HG03280 (cell line): ENCODE measurements at regions not wholly inside any gene's neighbourhood (a gene's known extent, or its start where the extent isn't known, plus 50 kb on each side); places are given as distances from the start of the nearest gene placed in this dataset.

Source experiments
- ATAC-seq: cut with Tn5 transposase; IDR thresholded peaks from one replicate; pipeline ENCODE4 v1.9.1; 2021; ENCODE audit warnings: mild to moderate bottlenecking, moderate library complexity; ENCODE audit not compliant: unreplicated experiment

DNA sequence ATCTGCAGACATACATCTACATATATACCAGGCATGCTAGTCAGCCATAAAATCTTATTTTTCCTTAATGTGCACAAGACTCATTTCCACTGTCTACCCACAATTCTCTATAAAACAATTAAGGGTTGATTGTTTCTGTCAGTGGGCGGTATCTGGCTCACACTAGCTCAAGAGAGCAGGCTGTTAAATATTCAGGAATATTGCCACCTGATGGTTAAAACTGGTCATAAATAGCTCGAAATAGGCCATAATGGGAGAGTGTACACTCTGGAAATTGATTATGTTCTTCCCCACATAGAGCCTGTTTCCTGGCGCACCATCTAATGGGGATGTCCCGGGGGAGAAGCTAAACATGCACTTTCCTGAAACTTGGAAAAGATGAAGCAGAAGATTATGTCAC is 620.6 kb upstream of the ANKRD30A start:
- no peak for ATAC-seq

DNA sequence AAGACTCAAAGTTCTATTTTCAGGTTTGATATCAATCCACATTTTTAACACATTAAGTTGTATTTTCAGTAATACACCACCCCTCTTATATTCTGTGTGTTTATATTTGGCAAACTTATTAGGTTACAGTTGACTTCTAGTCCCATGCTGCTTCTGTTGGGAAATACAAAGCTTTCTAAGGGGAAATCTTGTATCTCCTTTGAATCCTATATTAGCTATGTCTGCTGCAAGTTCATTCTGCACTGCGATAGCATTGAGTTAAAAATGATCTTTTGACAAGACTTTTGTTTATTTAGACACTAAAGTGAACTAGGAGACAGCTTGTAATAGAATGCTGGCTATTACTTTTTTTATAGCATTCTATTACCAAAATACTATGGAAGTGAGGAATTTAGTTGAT is 625.1 kb upstream of the ANKRD30A start:
- ATAC-seq: no peak

DNA sequence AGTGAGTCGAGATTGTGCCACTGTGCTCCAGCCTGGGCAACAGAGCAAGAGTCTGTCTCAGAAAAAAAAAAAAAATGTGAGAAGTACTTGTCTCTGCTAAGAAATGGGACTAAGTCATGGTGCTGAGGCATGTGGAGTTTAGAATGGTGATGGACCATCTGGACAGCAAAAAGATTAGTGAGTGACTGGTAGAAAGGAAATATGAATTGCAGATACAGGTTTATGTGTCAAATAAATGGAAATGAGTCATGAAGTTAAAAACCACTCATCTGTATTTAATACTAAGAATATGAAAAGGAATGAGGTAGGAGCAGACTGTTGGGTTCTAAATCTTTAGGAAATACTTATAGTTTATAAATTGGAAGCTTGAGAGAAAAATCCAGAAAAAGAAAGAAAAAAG is 625.7 kb upstream of the ANKRD30A start:
- no peak for ATAC-seq

DNA sequence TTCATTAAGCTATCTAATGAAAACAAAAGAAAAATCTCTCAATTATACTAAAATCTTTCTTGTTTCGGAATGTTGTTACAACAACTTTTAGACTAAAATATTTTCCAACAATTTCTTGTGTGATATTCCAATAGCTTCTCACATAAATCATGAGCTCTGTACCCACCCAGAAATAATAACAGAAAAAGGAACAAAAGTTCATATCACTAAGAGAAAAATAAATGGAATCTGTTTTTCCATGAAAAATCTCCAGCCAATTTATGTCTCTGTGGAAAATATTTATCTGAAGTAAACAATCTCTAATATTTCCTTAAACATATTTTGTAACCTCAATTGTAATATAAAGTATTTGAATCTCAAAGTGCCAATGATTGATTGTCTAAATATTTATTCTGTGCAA is 628.6 kb upstream of the ANKRD30A start:
- ATAC-seq: no peak

DNA sequence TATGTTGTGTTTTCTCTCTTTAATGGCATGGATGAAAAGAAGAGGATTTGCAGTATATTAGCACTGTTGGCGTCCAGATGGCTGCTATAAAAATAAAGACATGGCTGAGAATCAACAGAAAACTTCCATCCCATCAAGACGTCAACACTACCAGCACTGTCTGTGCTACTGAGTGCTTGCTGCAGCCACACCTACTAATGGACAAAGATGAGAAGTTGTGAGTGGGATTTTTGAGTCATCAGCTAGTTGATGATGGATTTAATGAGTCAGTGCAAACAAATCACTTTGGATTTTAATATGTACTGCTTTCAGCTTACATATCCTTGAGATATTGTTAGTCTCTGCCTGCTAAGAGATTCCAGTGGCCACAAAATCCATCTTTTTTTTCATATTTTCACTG is 631.0 kb upstream of the ANKRD30A start:
- ATAC-seq: no peak

DNA sequence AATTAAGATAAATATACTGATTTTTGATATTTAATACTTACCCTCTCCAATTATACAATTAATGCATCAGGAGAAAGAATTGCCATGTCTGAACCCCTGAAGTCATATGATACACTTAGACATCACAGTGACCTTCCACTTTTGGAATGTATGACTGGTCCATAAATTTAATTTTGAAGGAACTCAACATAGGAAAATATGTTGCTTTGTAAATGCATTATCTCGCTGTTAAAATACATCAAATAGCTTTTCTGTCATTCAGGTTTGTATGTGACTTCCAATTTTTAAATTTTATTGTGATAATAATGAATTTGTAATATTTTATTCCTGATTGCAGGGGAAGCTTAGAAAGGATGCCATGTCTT is 631.9 kb upstream of the ANKRD30A start:
- ATAC-seq: no peak

DNA sequence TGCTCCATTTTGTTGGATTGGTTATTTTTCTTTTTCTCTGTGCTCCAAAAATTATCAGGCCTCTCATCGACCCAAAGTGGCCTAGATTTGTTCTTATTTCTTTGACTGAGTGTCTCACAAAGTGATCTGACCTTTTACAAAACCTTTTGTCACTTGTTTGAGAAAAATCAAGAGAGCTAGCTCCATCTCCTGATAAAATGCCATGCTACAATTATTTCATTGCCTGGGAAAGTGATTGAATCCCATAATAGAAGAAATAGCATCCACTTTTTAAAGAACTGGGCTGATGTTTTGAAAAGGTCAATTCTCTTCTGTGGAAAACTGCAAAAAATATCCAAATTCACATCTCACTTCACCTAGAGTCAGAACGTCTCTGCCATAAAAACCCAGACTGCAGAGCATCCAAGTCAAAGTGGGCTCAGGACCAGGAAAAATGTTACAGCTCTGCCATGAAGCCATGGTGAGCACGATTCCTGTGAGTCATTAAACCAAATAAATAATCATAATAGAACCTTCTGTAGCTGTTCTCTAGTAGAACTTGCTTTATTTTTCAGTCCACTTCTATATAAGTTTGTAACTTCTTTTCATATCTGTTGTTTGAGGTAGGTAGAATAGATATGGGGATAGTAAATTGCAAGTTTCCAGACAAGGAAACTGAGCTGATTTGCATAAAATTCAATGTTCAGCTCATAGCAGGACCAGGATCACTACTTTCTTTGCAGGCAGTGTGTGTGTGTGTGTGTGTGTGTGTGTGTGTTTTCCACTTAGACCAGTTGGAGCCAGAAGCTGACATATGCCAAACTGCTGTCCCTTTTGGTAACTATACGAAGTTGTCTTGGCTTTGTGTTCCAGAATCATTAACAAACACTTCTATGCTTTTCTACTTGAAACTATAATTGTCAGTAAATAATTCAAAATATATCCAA is 632.5 kb upstream of the ANKRD30A start:
- no peak for ATAC-seq

DNA sequence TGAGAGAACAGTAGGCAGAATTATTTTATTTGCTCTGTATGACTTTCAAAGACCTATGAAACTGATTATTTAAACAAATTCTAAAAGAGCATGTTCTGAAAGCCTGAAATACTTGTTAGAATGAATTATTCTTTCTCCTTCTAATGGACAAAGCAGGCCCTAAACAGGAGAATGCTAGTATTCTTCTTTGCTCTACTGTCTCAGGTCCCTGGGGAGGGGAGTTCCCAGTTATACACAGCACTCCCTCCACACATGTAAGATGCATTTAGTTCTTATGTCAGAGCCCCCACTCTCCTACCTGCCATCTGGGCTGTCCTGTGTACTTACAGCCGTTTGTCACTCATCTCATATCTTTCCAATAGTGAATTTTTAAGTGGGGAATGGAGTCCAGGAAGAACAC is 633.5 kb upstream of the ANKRD30A start:
- ATAC-seq: no peak

DNA sequence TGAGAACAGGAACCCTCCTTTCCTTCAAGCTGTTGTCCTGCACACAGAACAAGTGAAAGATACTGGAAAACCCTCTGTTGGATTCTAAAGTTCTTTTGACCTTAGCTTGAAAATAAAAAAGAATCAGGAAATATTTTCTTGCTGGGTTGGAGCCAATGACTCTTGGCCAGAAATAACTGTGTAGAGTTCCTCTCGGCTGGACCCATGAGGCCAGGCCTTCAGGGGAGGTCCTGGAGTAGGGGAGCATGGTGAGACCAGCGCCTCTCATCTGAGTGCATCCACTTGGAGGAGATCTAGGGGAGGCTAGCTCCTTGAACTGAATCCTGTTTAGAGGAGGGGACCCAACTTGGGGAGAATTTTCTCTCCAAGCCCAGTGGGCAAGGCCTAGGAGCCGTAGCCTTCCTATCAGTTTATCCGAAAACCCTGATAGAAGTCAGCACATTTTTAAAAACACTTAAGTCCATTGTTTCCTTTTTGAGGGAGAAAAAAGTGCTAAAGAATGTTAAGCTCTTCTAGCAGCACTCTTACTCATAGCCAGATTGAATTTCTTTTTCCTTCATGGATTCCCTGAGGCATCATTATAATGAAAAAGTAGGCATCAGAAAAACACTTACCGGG is 635.7 kb upstream of the ANKRD30A start:
- ATAC-seq: no peak

DNA sequence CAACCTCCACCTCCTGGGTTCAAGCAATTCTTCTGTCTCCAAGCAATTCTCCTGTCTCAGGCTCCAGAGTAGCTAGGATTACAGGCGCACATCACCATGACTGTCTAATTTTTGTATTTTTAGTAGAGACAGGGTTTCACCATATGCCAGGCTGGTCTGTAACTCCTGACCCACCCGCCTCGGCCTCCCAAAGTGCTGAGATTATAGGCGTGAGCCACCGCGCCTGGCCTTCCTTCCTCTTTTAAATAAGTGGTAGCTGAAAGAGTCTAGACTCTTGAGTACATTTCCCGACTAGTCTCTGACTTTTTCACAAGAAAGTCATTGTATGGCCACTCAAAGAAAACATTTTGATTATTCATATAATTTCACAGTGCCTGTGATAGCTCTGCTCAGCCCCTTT is 636.2 kb upstream of the ANKRD30A start:
- no peak for ATAC-seq

DNA sequence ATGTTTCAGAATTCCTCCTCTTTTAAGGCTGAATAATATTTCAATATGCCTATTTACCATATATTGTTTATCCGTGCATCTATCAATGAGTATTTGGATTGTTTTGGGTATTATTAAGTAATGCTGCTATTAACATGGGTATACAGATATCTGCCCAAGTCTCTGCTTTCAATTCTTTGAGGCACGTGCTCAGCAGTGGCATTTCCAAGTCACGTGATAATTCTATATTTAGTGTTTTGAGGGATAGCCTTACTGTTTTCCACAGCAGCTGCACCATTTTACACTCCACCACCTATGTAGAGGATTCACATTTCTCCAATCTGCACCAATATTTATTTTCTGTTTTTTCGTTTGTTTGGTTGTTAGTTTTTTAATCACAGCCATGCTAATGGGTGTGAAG is 636.8 kb upstream of the ANKRD30A start:
- no peak for ATAC-seq

DNA sequence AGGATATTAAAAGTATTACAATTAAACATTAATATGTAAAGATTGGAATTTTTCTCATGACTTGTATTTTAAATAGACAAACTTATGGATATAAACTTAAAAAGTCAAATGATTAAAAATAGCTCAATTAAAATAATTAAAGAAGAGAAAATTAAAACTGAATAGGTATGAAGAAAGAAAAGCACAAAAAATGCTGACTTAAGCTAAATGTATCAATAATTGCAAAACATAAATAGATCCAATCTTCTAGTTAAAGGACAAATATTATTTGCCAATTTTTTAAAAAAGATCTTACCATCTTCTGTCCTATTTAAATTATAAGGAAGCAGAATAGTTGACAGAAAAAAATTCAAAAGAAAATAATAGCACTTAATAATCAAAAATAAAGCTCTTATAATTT is 646.3 kb upstream of the ANKRD30A start:
- no peak for ATAC-seq

DNA sequence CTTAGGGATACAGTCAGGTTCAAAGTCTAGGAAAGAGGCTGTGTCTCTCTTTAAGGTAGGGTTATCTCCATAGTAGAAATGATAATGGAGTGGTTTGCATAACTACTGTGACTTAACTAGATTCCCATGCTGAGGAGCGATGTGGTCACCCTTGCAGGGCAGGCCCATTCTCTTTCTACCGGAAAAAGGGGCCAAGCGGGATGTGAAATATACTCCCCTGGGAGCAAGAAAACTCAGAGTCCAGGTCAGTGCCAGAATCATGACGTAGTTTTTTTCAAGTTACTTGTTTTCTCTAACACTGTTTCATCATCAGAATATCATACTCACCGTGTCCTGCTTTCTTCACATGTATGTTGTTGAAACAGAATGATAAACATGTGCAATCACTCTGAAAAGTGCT is 649.0 kb upstream of the ANKRD30A start:
- ATAC-seq: no peak

DNA sequence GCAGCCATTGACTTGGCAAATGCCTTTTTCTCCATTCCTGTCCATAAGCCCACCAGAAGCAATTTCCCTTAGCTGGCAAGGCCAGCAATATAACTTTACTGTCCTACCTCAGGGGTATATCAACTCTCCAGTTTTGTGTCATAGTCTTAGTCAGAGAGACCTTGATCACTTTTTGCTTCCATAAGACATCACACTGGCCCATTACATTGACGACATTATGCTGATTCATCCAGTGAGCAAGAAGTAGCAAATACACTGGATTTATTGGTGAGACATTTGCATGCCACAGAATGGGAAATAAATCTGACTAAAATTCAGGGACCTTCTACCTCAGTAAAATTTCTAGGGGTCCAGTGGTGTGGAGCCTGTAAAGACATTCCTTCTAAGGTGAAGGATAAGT is 649.7 kb upstream of the ANKRD30A start:
- ATAC-seq: no peak

DNA sequence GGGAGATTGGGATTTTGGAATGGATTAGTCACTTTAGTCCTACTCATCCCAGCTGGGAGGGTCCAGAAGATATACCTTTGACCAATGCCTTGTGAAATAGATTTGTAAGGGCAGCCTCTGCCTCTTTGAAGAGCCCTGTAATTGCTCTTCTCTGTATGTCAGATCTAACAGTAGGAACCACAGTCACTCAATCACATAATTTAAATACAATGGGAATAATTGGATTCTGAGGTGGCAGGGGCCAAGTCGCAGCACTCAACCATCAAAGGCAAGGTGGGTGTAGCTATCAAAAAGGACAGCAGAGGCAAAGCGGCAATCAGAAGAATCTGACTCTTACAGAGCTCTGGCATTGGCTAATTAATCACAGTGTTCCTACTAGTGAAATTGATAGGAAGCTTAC is 650.9 kb upstream of the ANKRD30A start:
- ATAC-seq: no peak

DNA sequence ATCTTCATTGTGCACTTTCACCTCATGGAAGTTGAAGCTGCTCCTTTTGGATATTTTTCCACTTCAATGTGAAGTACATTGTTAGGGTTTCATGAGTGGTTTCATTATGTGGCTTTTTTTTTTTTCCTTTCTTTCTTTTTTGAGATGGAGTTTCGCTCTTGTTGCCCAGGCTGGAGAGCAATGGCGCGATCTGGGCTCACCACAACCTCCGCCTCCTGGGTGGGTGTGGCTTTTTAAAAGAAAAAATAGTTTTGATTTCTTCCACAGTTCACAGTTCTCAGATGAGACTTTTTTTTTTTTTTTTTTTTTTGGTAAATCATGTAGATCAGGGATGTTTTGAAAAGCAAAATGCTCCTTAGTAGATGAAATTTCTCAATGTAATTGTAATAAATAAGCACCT is 652.3 kb upstream of the ANKRD30A start:
- no peak for ATAC-seq

DNA sequence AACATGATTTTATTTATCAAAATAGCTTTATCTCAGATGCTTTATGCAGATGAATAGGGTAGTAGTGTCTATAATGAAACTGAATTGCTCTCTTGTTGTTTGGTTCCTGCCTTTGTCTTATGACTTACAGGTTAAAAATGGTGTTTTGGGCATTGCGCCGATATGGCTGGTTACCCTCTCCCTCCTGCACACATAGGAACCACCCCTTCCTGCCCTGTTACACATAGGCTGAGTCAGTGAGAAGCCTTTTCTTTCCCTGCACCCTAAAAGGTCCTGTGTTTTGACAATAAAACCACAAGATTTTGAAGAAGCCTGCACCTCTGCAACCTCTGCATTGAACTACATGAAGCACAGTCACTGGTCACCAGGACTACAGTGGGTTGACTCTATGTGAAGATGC is 655.8 kb upstream of the ANKRD30A start:
- ATAC-seq: no peak

DNA sequence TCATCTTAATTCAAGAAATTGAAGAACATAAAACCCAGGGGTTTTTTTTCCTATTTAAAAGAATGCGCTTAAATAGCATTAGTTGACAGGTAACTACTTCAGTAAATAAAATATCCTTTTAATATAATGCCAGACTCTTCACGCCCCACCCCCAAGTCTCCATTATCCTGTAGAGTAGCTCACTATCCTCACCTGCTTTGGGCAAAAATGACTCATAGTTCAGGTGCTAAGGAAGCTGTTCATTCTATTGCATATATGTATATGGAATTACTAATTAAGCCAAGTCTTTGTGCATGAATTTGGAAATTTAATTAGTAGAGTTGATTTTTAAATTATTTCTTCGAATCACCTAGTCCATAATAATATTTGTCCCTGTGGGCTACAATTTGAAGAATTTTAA is 656.8 kb upstream of the ANKRD30A start:
- no peak for ATAC-seq

DNA sequence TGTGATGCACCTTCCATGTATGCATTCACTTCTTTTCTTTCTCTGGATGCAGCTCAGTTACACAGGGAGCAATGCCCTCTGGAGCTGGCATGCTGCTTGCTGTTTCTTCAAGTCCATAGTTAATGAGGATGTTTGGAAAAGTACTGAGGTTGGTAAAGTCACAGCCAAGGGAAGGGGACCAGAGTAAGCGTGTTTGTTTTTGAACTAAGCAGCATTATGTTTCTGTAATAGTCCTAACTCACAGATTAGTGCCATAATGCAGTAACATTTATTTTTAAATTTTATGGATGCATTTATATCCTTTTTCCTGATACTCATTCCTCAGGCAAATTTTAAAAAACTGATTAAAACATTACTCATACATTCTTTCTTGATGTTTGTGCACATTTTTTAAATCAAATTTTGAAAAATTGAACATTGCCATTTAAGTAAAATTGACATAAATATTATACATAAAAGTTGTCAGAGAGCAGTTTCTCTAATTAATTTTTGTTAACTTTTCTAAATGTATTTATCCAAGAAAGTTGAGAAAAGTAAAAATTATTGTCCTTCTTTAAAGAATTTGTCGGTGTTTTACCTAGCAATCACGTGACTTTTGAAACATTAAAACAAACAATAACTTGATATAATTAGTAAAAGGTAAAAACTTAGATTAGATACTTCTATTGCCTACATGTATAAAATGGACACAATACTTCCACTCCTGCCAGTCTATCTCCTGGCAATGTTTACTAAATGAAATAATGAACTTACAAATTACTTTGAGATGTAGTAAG is 659.6 kb upstream of the ANKRD30A start:
- ATAC-seq: no peak

DNA sequence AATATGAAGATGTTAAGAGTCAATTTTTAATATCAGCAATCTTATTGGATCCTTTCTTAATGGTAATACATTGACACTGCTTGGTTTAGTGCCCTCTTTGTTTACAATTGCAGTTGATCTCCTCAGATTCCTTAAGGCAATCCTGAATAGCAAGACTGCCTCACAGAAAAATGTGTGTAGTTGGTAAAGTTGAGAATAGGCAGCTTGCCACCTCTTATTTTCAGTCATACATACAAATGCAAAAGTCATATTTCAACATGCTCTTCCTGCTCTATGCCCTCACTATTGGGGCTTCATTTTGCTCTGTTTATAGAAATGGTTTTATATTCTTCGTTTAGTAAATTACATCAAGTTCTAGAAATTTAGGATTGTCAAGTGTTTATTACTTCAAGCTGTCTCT is 661.1 kb upstream of the ANKRD30A start:
- no peak for ATAC-seq

DNA sequence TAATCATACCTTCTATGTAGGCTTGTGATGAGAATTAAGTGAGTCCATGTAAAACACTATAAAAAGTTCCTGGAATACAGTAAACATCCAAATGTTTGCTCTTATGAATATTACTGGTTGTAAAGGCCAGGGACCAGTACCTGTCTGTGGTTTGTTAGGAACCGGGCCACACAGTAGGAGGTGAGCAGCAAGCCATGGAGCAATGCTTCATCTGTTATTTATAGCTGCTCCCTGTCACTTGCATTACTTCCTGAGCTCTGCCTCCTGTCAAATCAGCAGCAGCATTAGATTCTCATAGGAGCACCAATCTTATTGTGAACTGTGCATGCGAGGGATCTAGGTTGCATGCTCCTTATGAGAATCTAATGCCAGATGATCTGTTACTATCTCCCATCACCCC is 662.0 kb upstream of the ANKRD30A start:
- no peak for ATAC-seq

DNA sequence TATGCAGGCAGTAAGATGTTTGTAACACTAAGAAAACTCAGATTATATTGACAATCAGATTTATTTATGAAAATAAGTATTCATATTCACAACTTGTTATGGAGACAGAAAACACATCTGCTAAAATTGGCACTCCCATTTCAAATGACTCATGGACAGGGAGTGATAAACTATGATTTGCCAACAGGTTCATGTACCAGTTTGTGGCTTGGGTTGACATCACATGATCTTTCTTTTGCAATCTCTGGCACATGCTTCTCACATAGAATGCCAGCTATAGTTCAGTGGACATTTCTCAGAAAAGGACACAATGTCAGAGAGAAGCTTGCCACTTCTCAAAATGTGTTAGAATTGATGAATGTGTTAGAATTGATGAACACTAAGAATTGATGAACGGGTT is 663.2 kb upstream of the ANKRD30A start:
- ATAC-seq: no peak
